Keratinocyte (primary cell): ENCODE measurements at regions not wholly inside any gene's neighbourhood (a gene's known extent, or its start where the extent isn't known, plus 50 kb on each side); places are given as distances from the start of the nearest gene placed in this dataset.

Experiments
- DNase-seq: peaks from one replicate; pipeline ENCODE4 v3.0.0-alpha.2; 2011; ENCODE audit warnings: low read depth, missing footprints, low spot score
- FAIRE-seq: peaks from 2 replicates; lab custom pipeline; 2011; peaks lifted over from hg19 to GRCh38; lab: Jason Lieb, UNC
- H2AFZ ChIP-seq: 2 replicates; pipeline ENCODE4 v1.6.0; 2012; ENCODE audit warnings: low read length, control low read depth, inconsistent platforms; ENCODE audit not compliant: control insufficient read depth
- H3K27ac ChIP-seq: 2 replicates; pipeline ENCODE4 v1.5.1; 2011; ENCODE audit warnings: low read length; ENCODE audit not compliant: control insufficient read depth, insufficient read depth
- H3K27me3 ChIP-seq: 3 replicates; pipeline ENCODE4 v1.6.0; 2011; ENCODE audit warnings: low read length; ENCODE audit not compliant: control insufficient read depth, insufficient read depth; ENCODE audit errors: extremely low read depth
- H3K36me3 ChIP-seq, 2 experiments: 2 replicates in 1 of 2; 3 replicates in 1 of 2; pipeline ENCODE4 v1.5.1; 2011; ENCODE audit warnings: low read length in 2 of 2, mild to moderate bottlenecking in 1 of 2; ENCODE audit not compliant: control insufficient read depth in 2 of 2, insufficient read depth in 2 of 2; ENCODE audit errors: extremely low read depth in 1 of 2
- H3K4me1 ChIP-seq: 3 replicates; pipeline ENCODE4 v1.5.1; 2011; ENCODE audit warnings: low read length; ENCODE audit not compliant: control insufficient read depth, insufficient read depth; ENCODE audit errors: extremely low read depth
- H3K4me2 ChIP-seq: 3 replicates; pipeline ENCODE4 v1.6.0; 2011; ENCODE audit warnings: low read depth, low read length; ENCODE audit not compliant: control insufficient read depth, insufficient read depth; ENCODE audit errors: extremely low read depth
- H3K4me3 ChIP-seq, 3 experiments: fragments of 200-600 bp in 1 of 3; sonication (generic) in 1 of 3; 2 replicates in 2 of 3; 3 replicates in 1 of 3; pipeline ENCODE4 v1.5.1; 2011 to 2016; ENCODE audit warnings: low read length in 3 of 3, mild to moderate bottlenecking in 3 of 3, control low read depth in 2 of 3, inconsistent platforms in 1 of 3, low read depth in 1 of 3, mixed read lengths in 1 of 3, mixed run types in 1 of 3, moderate library complexity in 1 of 3; ENCODE audit not compliant: control insufficient read depth in 2 of 3, insufficient read depth in 2 of 3; ENCODE audit errors: extremely low read depth in 1 of 3
- H3K79me2 ChIP-seq: 2 replicates; pipeline ENCODE4 v1.6.0; 2012; ENCODE audit warnings: low read length; ENCODE audit not compliant: control insufficient read depth, insufficient read depth
- H3K9ac ChIP-seq: 3 replicates; pipeline ENCODE4 v1.6.0; 2011; ENCODE audit warnings: low read length; ENCODE audit not compliant: control insufficient read depth, insufficient read depth; ENCODE audit errors: extremely low read depth
- H3K9me1 ChIP-seq: 3 replicates; pipeline ENCODE4 v1.6.0; 2011; ENCODE audit warnings: low read length; ENCODE audit not compliant: control insufficient read depth, insufficient read depth; ENCODE audit errors: extremely low read depth
- H3K9me3 ChIP-seq: 2 replicates; pipeline ENCODE4 v1.5.1; 2012; ENCODE audit warnings: low read depth, low read length; ENCODE audit not compliant: control insufficient read depth
- H4K20me1 ChIP-seq: 3 replicates; pipeline ENCODE4 v1.6.0; 2011; ENCODE audit warnings: low read length; ENCODE audit not compliant: control insufficient read depth, insufficient read depth; ENCODE audit errors: extremely low read depth
- CTCF ChIP-seq, 3 experiments: IDR thresholded peaks in 1 of 3; conservative IDR thresholded peaks in 1 of 3; optimal IDR thresholded peaks in 1 of 3; 2 replicates in 2 of 3; 3 replicates in 1 of 3; pipeline versions ENCODE3 to v1.5.1; 2011; ENCODE audit warnings: low read length in 3 of 3, mild to moderate bottlenecking in 3 of 3, moderate library complexity in 2 of 3, control low read depth in 1 of 3, inconsistent platforms in 1 of 3; ENCODE audit not compliant: insufficient read depth in 2 of 3; ENCODE audit errors: extremely low read depth in 1 of 3
- EZH2 ChIP-seq: IDR thresholded peaks from one replicate; pipeline ENCODE4 v1.6.1; 2012; ENCODE audit warnings: inconsistent platforms, mild to moderate bottlenecking, low read length, moderate library complexity
- dilution Hi-C: fragments of 300-500 bp; cut with MboI; formaldehyde crosslinking; loops from one replicate; pipeline ENCODE4 v1.7.0; 2020; ENCODE audit warnings: low sequenced_read_pairs; ENCODE audit not compliant: extremely low pct_ligation_motif_present

- Histone ChIP-seq H3K4me2 (no peak overlapping the region), H4K20me1 (no peaks in the 10 kb centered on the region), H3K79me2 (no peaks in the 10 kb centered on the region), H3K4me3 (no peak overlapping the region), H3K27me3 (no peaks in the 10 kb centered on the region), H3K9me1 (no peaks in the 10 kb centered on the region), H3K9me3 (no peaks in the 10 kb centered on the region), H3K9ac (no peak overlapping the region), H3K27ac (no peak overlapping the region), H3K4me1 (no peaks in the 10 kb centered on the region), H2AFZ (no peak overlapping the region), H3K36me3 (no peaks in the 10 kb centered on the region)
- dilution Hi-C loops: no loop called here
- DNase-seq (no peak), FAIRE-seq (no peak)
- TF ChIP-seq CTCF (optimal IDR thresholded peaks at IDR 0.05 in 1 of 3, IDR thresholded peaks at IDR 0.05 in 1 of 3, conservative IDR thresholded peaks at IDR 0.05 in 1 of 3; ENCODE audit: extremely low read depth in 1 of 3, insufficient read depth in 2 of 3, low read length in 3 of 3) (no peak), EZH2 (no peak)
Observed at GRCh38 chr11:91778758-91779157, 445.9 kb upstream of the FAT3 start.

GRCh38 chr11:91776655-91777054 is 448.0 kb upstream of the FAT3 start:
- Histone ChIP-seq H3K9me3 (no peaks in the 10 kb centered on the region), H3K79me2 (no peaks in the 10 kb centered on the region), H4K20me1 (no peaks in the 10 kb centered on the region), H2AFZ (no peak overlapping the region), H3K9me1 (no peaks in the 10 kb centered on the region), H3K4me1 (no peaks in the 10 kb centered on the region), H3K36me3 (no peaks in the 10 kb centered on the region), H3K4me2 (no peak overlapping the region), H3K27me3 (no peaks in the 10 kb centered on the region), H3K27ac (no peak overlapping the region), H3K9ac (no peak overlapping the region), H3K4me3 (no peak overlapping the region)
- FAIRE-seq: no peak
- TF ChIP-seq EZH2 (no peak), CTCF (optimal IDR thresholded peaks at IDR 0.05 in 1 of 3, IDR thresholded peaks at IDR 0.05 in 1 of 3, conservative IDR thresholded peaks at IDR 0.05 in 1 of 3; ENCODE audit: extremely low read depth in 1 of 3, insufficient read depth in 2 of 3, low read length in 3 of 3) (no peak)
- dilution Hi-C loops: no loop called here
- DNase-seq: no peak
